HG03439 (cell line): ENCODE measurements at regions not wholly inside any gene's neighbourhood (a gene's known extent, or its start where the extent isn't known, plus 50 kb on each side); places are given as distances from the start of the nearest gene placed in this dataset.

Experiments
- ATAC-seq: cut with Tn5 transposase; IDR thresholded peaks from one replicate; pipeline ENCODE4 v1.9.1; 2021; ENCODE audit warnings: mild to moderate bottlenecking, moderate library complexity; ENCODE audit not compliant: unreplicated experiment

DNA sequence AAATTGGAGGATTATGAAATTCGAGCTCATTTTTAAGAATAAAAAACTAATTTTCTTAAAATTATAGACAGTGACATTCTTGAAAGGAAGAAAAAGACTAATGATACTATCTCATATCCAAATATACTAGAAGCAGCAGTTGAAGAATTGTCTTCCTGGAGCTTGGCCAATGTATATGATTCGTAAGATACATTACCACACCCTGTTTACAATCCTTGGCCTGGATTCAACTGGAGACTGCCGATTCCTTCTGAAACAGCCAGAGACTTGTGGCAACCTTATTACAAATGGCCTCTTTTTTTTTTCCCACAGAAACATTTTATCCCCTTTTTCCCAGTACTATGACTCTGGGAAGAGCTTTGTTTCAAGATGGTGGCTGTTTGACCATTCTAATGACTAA is 571.2 kb upstream of the FAT1 start:
- ATAC-seq, result no peak

GRCh38 chr4:187301923-187302322 is 578.3 kb upstream of the FAT1 start:
- ATAC-seq, result no peak

DNA sequence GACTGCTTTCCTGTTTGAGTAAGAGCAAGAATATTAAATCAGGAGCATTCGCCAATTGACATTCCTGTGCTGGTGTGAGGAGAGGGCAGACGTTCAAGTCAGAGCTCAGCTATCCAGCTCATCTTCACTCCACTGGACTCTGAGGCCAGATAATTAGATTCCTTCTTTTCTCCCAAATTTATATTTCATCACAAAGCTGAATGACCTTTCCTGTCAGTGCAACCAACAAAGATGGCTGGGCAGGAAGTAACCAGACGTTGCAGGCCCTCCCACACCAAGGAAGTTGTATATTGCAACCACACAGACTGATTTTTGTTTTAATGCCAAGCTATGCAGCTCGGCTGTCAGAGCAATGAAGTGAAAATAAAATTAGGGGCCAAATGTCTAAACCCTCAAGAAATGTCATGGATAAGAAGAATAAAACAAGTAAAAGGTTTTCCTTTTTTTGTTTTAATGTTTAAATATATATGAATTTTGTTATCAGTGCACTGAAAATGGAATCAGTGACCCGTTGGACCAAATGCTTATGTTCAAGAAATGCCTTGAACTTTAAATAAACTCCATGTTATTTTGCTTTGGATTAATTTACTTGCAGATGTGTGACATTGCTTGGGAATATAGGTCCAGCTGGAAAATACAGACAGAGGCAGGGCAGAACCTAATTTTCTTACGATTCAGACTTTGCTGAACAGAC is 578.9 kb upstream of the FAT1 start:
- ATAC-seq, result no peak

DNA sequence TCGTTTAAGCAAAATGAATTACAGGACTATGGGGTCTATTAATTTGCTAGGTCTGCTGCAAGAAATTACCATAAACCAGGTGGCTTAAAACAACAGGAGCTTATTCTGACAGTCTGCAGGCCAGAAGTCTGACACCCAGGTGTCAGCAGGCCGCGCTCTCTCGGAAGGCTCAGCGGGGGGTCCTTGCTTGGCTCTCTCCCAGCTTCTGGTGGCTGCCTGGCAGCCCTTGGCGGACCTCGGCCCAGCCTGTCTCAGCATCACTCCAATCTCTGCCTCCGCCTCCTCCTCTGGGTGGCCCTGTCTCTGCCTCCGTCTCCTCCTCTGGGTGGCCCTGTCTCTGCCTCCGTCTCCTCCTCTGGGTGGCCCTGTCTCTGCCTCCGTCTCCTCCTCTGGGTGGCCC is 580.5 kb upstream of the FAT1 start:
- ATAC-seq, result no peak

- no peak for ATAC-seq
Observed at GRCh38 chr4:187307131-187307530, 583.5 kb upstream of the FAT1 start.

GRCh38 chr4:187309456-187309855 is 585.8 kb upstream of the FAT1 start:
- no peak for ATAC-seq

DNA sequence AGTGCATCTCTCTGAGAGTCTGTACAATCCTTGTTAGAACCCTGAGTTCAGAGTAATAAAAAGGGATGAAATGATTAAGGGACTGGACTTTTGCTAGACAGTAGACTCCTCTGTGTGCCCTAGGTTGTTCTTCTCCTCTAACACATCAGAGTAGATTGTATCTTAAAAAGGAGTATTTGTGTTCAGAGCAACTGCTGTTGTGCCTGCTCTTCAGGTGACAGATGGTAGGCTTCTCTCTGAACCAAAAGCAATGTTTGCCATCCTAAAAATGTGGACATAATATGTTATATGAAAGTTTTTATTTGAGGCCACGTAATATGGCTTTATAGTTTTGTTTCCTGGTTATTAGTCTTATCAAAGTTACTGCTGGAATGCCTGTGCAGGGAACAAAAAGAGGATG is 588.6 kb upstream of the FAT1 start:
- no peak for ATAC-seq

GRCh38 chr4:187317799-187318198 is 594.1 kb upstream of the FAT1 start:
- ATAC-seq, result no peak

DNA sequence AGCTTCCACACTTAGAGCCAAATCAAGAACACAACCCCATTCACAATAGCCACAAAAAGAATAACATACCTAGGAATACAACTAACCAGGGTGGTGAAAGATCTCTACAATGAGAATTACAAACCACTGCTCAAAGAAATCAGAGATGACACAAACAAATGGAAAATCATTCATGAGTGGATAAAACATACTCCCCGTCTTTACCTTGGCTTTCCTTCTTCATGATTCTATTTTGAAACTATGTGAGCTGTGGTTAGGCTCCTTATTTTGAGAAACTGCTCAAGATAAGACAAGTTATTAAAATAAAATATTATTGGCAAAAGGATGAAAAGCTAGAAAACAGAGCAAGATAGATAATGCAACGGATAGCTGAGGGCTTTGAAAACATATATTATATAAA is 598.1 kb upstream of the FAT1 start:
- ATAC-seq, result no peak

GRCh38 chr4:187332141-187332540 is 608.5 kb upstream of the FAT1 start:
- ATAC-seq, result no peak

GRCh38 chr4:187333151-187333550 is 609.5 kb upstream of the FAT1 start:
- no peak for ATAC-seq

GRCh38 chr4:187335339-187335738 is 611.7 kb upstream of the FAT1 start:
- ATAC-seq, result no peak

- ATAC-seq, result no peak
Observed at GRCh38 chr4:187354740-187355139, 631.1 kb upstream of the FAT1 start.

- no peak for ATAC-seq
Observed at GRCh38 chr4:187357045-187357643, 633.5 kb upstream of the FAT1 start.

- no peak for ATAC-seq
Observed at GRCh38 chr4:187357821-187358220, 634.2 kb upstream of the FAT1 start.

- ATAC-seq, result no peak
Observed at GRCh38 chr4:187362937-187363857, 632.4 kb upstream of the ZFP42 start.

- ATAC-seq, result no peak
Observed at GRCh38 chr4:187364401-187364800, 631.2 kb upstream of the ZFP42 start.

DNA sequence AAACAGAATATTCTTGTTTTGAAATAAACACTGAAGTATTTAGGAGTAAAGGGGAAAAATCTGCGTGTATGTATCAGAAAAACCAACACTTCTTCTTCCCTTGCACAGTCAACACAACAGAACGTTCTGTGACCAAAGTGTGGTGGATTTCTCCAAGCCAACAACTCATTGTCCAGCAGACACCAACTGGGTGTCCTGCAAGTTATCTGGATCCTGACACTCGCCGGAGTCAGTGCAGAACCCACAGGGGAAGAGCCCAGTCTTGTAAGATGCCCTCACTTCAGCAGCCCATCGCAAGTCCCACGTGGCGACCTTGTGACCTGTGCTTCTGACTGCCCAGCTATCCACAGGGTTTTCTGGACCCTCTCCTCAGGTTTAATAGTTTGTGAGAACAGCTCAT is 630.7 kb upstream of the ZFP42 start:
- ATAC-seq, result no peak

- no peak for ATAC-seq
Observed at GRCh38 chr4:187366530-187366929, 629.0 kb upstream of the ZFP42 start.

DNA sequence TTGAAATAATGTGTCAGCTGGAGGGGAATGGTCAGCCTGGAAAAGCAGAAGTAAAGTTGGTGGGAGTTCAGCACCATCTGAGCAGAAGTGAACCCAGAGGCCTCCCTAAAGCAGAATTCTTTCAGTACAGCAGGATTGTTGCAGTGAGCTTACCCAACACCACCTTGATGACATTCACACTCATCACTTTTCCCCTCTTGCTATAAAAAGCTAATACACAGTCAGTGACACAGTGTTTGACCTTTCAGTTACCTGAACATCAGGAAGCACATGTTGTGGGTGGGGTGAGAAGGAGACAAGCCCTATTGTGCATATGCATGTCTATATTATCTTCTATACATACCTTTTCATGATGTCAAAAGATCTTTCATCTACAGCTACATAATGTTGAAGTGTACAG is 624.7 kb upstream of the ZFP42 start:
- ATAC-seq, result no peak

- no peak for ATAC-seq
Observed at GRCh38 chr4:187378441-187378840, 617.1 kb upstream of the ZFP42 start.

GRCh38 chr4:187380181-187380581 is 615.4 kb upstream of the ZFP42 start:
- ATAC-seq, result no peak
